HEK293 (cell line): ENCODE measurements at regions not wholly inside any gene's neighbourhood (a gene's known extent, or its start where the extent isn't known, plus 50 kb on each side); places are given as distances from the start of the nearest gene placed in this dataset.
A peak's percentile ranks its signal among the peaks of the same experiment; 100 is the strongest.

Experiments
- CTCF ChIA-PET: fragments of 350-600 bp; formaldehyde crosslinking; extraction: SDS; loops from one replicate; lab custom pipeline; 2021; ENCODE audit warnings: antibody characterized with exemption; lab: Yijun Ruan, JAX
- POLR2A ChIA-PET: fragments of 300-600 bp; formaldehyde crosslinking; extraction: SDS; loops from one replicate; lab custom pipeline; 2020; ENCODE audit warnings: antibody characterized with exemption, inconsistent platforms; lab: Yijun Ruan, JAX
- H3K27ac ChIP-seq: fragments of 200-500 bp; sonication (Bioruptor generic); 2 replicates; pipeline ENCODE4 v1.5.1; 2014; ENCODE audit warnings: low read depth, low read length, control low read depth, inconsistent platforms; ENCODE audit errors: extremely low read depth
- H3K36me3 ChIP-seq, 2 experiments: fragments of 200-500 bp in 1 of 2; sonication (Bioruptor generic) in 1 of 2; 1 replicate in 1 of 2; 2 replicates in 1 of 2; pipeline ENCODE4 v1.5.1; 2014 to 2017; ENCODE audit warnings: inconsistent platforms in 2 of 2, low read length in 2 of 2; ENCODE audit not compliant: control insufficient read depth in 2 of 2, insufficient read depth in 1 of 2
- H3K4me1 ChIP-seq: fragments of 200-500 bp; sonication (Bioruptor generic); 2 replicates; pipeline ENCODE4 v1.5.1; 2014; ENCODE audit warnings: mild to moderate bottlenecking, low read length, inconsistent platforms; ENCODE audit not compliant: control insufficient read depth, insufficient read depth
- H3K4me3 ChIP-seq: 2 replicates; pipeline ENCODE4 v1.5.1; 2011; ENCODE audit warnings: low read depth, mild to moderate bottlenecking, control low read depth, low read length, moderate library complexity
- H3K9me3 ChIP-seq: fragments of 200-500 bp; sonication (Bioruptor generic); 2 replicates; pipeline ENCODE4 v1.5.1; 2014; ENCODE audit warnings: low read depth, low read length, inconsistent platforms; ENCODE audit not compliant: control insufficient read depth, insufficient read depth
- GLI2 ChIP-seq: fragments of 450-650 bp; formaldehyde crosslinking; IDR thresholded peaks from 2 replicates; pipeline ENCODE4; 2017; ENCODE audit warnings: missing biosample characterization, missing genetic modification characterization, low read depth, borderline replicate concordance
- GLIS2 ChIP-seq: fragments of 450-650 bp; formaldehyde crosslinking; IDR thresholded peaks from 2 replicates; pipeline ENCODE4 v1.5.1; 2016; ENCODE audit warnings: missing biosample characterization, missing genetic modification characterization
- SETDB1 ChIP-seq: IDR thresholded peaks from one replicate; pipeline ENCODE4 v1.6.1; 2017; ENCODE audit warnings: mild to moderate bottlenecking, low read length, moderate library complexity, mixed read lengths; ENCODE audit not compliant: insufficient read length
- ZFHX2 ChIP-seq: fragments of 450-650 bp; formaldehyde crosslinking; conservative IDR thresholded peaks from 2 replicates; pipeline ENCODE4 v1.5.1; 2016; ENCODE audit warnings: missing biosample characterization, missing genetic modification characterization
- ZIC2 ChIP-seq: fragments of 450-650 bp; formaldehyde crosslinking; IDR thresholded peaks from 2 replicates; pipeline ENCODE4 v1.5.1; 2016; ENCODE audit warnings: missing biosample characterization, missing genetic modification characterization
- ZNF138 ChIP-seq: fragments of 450-650 bp; formaldehyde crosslinking; IDR thresholded peaks from 2 replicates; pipeline ENCODE4 v1.5.1; 2016; ENCODE audit warnings: missing biosample characterization, missing genetic modification characterization, borderline replicate concordance
- ZNF146 ChIP-seq: fragments of 450-650 bp; formaldehyde crosslinking; IDR thresholded peaks from 2 replicates; pipeline ENCODE4 v1.5.1; 2016; ENCODE audit warnings: missing biosample characterization, missing genetic modification characterization
- ZNF169 ChIP-seq: fragments of 450-650 bp; formaldehyde crosslinking; IDR thresholded peaks from 2 replicates; pipeline ENCODE4 v1.5.1; 2016; ENCODE audit warnings: missing biosample characterization, missing genetic modification characterization
- ZNF660 ChIP-seq: fragments of 450-650 bp; IDR thresholded peaks from 2 replicates; pipeline ENCODE4 v1.5.1; 2018; ENCODE audit warnings: missing biosample characterization, mild to moderate bottlenecking, missing genetic modification characterization
- ZNF704 ChIP-seq: fragments of 450-650 bp; formaldehyde crosslinking; IDR thresholded peaks from 2 replicates; pipeline ENCODE4 v1.5.1; 2016; ENCODE audit warnings: missing biosample characterization, missing genetic modification characterization
- ZXDB ChIP-seq: fragments of 450-650 bp; formaldehyde crosslinking; IDR thresholded peaks from 2 replicates; pipeline ENCODE4 v1.5.1; 2016; ENCODE audit warnings: missing biosample characterization, missing genetic modification characterization
- TF ChIP-seq, protein P1 (sequence below): fragments of 450-650 bp; formaldehyde crosslinking; IDR thresholded peaks from 2 replicates; pipeline ENCODE4 v1.5.1; 2016; ENCODE audit warnings: missing biosample characterization, missing genetic modification characterization
- TF ChIP-seq, protein P2 (sequence below): fragments of 450-650 bp; formaldehyde crosslinking; IDR thresholded peaks from 2 replicates; pipeline ENCODE4 v1.5.0; 2017; ENCODE audit warnings: missing biosample characterization, missing genetic modification characterization, borderline replicate concordance
- TF ChIP-seq, protein P3 (sequence below): fragments of 450-650 bp; formaldehyde crosslinking; IDR thresholded peaks from 2 replicates; pipeline ENCODE4 v1.5.1; 2016; ENCODE audit warnings: missing biosample characterization, missing genetic modification characterization
- TF ChIP-seq, protein P4 (sequence below): fragments of 450-650 bp; formaldehyde crosslinking; IDR thresholded peaks from 2 replicates; pipeline ENCODE4 v1.5.1; 2016; ENCODE audit warnings: missing biosample characterization, missing genetic modification characterization

- TF ChIP-seq, protein P1, sequence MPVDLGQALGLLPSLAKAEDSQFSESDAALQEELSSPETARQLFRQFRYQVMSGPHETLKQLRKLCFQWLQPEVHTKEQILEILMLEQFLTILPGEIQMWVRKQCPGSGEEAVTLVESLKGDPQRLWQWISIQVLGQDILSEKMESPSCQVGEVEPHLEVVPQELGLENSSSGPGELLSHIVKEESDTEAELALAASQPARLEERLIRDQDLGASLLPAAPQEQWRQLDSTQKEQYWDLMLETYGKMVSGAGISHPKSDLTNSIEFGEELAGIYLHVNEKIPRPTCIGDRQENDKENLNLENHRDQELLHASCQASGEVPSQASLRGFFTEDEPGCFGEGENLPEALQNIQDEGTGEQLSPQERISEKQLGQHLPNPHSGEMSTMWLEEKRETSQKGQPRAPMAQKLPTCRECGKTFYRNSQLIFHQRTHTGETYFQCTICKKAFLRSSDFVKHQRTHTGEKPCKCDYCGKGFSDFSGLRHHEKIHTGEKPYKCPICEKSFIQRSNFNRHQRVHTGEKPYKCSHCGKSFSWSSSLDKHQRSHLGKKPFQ (tag by site-specific recombination): 0 out of 2 replicates have a peak, but pooled peaks have one; percentile 43
- TF ChIP-seq ZNF138 (tag by site-specific recombination) (no peak), GLIS2 (tag by site-specific recombination) (no peak)
- TF ChIP-seq, all 188 proteins: peak for 1
- ChIA-PET POLR2A (no interaction called here), CTCF (interaction anchor here (0.6 kb wide), 1 partner anchor 23 kb away, joined by 3 read pairs; no protein-coding TSS in a partner anchor)
- no peaks in the 10 kb centered on the region for H3K4me1 ChIP-seq
- no peaks in the 10 kb centered on the region for H3K36me3 ChIP-seq
- no peak overlapping the region for H3K4me3 ChIP-seq
- no peak overlapping the region for H3K27ac ChIP-seq
- no peaks in the 10 kb centered on the region for H3K9me3 ChIP-seq
Measured at GRCh38 chr12:116636608-116637519, 77.7 kb downstream of the MAP1LC3B2 start.

GRCh38 chr12:116635487-116635886 lies 76.3 kb downstream of the MAP1LC3B2 start:
- H3K9me3 ChIP-seq: no peaks in the 10 kb centered on the region
- TF ChIP-seq, protein P2, sequence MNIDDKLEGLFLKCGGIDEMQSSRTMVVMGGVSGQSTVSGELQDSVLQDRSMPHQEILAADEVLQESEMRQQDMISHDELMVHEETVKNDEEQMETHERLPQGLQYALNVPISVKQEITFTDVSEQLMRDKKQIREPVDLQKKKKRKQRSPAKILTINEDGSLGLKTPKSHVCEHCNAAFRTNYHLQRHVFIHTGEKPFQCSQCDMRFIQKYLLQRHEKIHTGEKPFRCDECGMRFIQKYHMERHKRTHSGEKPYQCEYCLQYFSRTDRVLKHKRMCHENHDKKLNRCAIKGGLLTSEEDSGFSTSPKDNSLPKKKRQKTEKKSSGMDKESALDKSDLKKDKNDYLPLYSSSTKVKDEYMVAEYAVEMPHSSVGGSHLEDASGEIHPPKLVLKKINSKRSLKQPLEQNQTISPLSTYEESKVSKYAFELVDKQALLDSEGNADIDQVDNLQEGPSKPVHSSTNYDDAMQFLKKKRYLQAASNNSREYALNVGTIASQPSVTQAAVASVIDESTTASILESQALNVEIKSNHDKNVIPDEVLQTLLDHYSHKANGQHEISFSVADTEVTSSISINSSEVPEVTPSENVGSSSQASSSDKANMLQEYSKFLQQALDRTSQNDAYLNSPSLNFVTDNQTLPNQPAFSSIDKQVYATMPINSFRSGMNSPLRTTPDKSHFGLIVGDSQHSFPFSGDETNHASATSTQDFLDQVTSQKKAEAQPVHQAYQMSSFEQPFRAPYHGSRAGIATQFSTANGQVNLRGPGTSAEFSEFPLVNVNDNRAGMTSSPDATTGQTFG (tag by site-specific recombination): no peak
- TF ChIP-seq ZNF146 (tag by site-specific recombination) (no peak), ZXDB (tag by site-specific recombination) (no peak), ZNF704 (tag by site-specific recombination) (no peak), ZNF660 (tag by site-specific recombination) (no peak), ZFHX2 (tag by site-specific recombination) (no peak), GLI2 (no peak), ZNF169 (tag by site-specific recombination) (no peak), ZIC2 (tag by site-specific recombination) (no peak), SETDB1 (no peak)
- TF ChIP-seq, protein P3, sequence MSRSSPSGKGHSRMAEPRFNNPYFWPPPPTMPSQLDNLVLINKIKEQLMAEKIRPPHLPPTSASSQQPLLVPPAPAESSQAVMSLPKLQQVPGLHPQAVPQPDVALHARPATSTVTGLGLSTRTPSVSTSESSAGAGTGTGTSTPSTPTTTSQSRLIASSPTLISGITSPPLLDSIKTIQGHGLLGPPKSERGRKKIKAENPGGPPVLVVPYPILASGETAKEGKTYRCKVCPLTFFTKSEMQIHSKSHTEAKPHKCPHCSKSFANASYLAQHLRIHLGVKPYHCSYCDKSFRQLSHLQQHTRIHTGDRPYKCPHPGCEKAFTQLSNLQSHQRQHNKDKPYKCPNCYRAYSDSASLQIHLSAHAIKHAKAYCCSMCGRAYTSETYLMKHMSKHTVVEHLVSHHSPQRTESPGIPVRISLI (tag by site-specific recombination): no peak
- TF ChIP-seq, protein P4, sequence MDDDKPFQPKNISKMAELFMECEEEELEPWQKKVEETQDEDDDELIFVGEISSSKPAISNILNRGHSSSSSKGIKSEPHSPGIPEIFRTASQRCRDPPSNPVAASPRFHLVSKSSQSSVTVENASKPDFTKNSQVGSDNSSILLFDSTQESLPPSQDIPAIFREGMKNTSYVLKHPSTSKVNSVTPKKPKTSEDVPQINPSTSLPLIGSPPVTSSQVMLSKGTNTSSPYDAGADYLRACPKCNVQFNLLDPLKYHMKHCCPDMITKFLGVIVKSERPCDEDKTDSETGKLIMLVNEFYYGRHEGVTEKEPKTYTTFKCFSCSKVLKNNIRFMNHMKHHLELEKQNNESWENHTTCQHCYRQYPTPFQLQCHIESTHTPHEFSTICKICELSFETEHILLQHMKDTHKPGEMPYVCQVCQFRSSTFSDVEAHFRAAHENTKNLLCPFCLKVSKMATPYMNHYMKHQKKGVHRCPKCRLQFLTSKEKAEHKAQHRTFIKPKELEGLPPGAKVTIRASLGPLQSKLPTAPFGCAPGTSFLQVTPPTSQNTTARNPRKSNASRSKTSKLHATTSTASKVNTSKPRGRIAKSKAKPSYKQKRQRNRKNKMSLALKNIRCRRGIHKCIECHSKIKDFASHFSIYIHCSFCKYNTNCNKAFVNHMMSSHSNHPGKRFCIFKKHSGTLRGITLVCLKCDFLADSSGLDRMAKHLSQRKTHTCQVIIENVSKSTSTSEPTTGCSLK (tag by site-specific recombination): no peak
- TF ChIP-seq, all 188 proteins: peak for 0
- Histone ChIP-seq H3K4me1 (no peaks in the 10 kb centered on the region), H3K4me3 (no peak overlapping the region), H3K36me3 (no peaks in the 10 kb centered on the region), H3K27ac (no peak overlapping the region)
- POLR2A ChIA-PET: no interaction called here
- CTCF ChIA-PET: interaction anchor here (0.6 to 1.1 kb wide), 4 partner anchors 8 to 406 kb away, joined by 3 to 4 read pairs (median 4); no protein-coding TSS in a partner anchor
